Stomach (tissue), 4 donors: ENCODE measurements at regions not wholly inside any gene's neighbourhood (a gene's known extent, or its start where the extent isn't known, plus 50 kb on each side); places are given as distances from the start of the nearest gene placed in this dataset.

Experiments used
- CTCF ChIP-seq, 7 experiments: fragments of 450-650 bp in 4 of 7; fragments of 200-600 bp in 3 of 7; sonication (generic) in 3 of 7; IDR thresholded peaks; one replicate each; pipeline ENCODE4 v1.5.1; 2016 to 2019; ENCODE audit warnings: antibody characterized with exemption in 7 of 7, control low read depth in 2 of 7, mild to moderate bottlenecking in 1 of 7
- POLR2A ChIP-seq, 4 donors: fragments of 450-650 bp; IDR thresholded peaks; one replicate each; pipeline ENCODE4 v1.6.1; 2016; ENCODE audit warnings: antibody characterized with exemption in 4 of 4, control low read depth in 2 of 4, mild to moderate bottlenecking in 1 of 4, moderate library complexity in 1 of 4

- TF ChIP-seq CTCF (IDR thresholded peaks at IDR 0.05) (no peak), POLR2A (IDR thresholded peaks at IDR 0.05) (no peak)
These were observed 53.1 kb upstream of the DLX2 start for GRCh38 chr2:172155752-172156151.
